ENCODE measurements at regions not wholly inside any gene's neighbourhood (a gene's known extent, or its start where the extent isn't known, plus 50 kb on each side); places are given as distances from the start of the nearest gene placed in this dataset.

DNA sequence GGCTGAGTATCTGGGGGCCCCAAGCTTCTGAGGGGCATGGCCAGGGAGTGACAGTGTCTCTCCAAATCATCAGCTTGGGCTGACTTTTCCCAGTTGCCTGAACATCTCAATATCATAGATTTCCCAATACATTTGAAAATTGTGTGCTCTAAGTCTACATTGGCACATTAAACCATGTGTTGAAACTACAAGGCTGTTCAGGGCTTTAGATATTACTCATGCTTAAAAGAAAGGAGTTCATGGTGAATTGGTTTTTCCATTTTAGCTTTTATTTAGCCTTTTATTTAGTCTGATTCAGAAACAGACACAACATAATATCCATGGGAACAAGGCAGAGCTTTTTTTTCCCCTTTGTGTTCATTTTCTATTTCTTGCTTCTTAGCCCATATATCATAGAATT is 49.9 kb upstream of the GALR1 start:
- TF ChIP-seq, protein P1, sequence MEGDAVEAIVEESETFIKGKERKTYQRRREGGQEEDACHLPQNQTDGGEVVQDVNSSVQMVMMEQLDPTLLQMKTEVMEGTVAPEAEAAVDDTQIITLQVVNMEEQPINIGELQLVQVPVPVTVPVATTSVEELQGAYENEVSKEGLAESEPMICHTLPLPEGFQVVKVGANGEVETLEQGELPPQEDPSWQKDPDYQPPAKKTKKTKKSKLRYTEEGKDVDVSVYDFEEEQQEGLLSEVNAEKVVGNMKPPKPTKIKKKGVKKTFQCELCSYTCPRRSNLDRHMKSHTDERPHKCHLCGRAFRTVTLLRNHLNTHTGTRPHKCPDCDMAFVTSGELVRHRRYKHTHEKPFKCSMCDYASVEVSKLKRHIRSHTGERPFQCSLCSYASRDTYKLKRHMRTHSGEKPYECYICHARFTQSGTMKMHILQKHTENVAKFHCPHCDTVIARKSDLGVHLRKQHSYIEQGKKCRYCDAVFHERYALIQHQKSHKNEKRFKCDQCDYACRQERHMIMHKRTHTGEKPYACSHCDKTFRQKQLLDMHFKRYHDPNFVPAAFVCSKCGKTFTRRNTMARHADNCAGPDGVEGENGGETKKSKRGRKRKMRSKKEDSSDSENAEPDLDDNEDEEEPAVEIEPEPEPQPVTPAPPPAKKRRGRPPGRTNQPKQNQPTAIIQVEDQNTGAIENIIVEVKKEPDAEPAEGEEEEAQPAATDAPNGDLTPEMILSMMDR (IDR thresholded peaks at IDR 0.05), result no peak
- TF ChIP-seq EP300 (IDR thresholded peaks at IDR 0.05), result no peak
- no peak for TF ChIP-seq POLR2A (IDR thresholded peaks at IDR 0.05)
- TF ChIP-seq POLR2AphosphoS5 (IDR thresholded peaks at IDR 0.05), result peak; percentile 12
